ENCODE measurements at regions not wholly inside any gene's neighbourhood (a gene's known extent, or its start where the extent isn't known, plus 50 kb on each side); places are given as distances from the start of the nearest gene placed in this dataset.

GRCh38 chr15:70532531-70533186 lies 230.7 kb downstream of the UACA start:
- Histone ChIP-seq H4K20me1 (ENCODE audit: insufficient read depth, low read length) (no peaks in the 10 kb centered on the region), H3K27ac (ENCODE audit: insufficient read depth, low read length) (no peak overlapping the region), H3K56ac (ENCODE audit: extremely low read depth, insufficient read depth, low read length) (no peak overlapping the region), H3K9me1 (ENCODE audit: insufficient read depth, low read length) (peaks cover 4% of the 10 kb centered on the region; the same call in 1 of the 2 replicates), H3K4me2 (ENCODE audit: low read depth, low read length) (no peak overlapping the region), H3K79me1 (ENCODE audit: low read depth in 1 of 2, low read length in 2 of 2) (no peaks in the 10 kb centered on the region), H3K23ac (ENCODE audit: low read depth, low read length) (no peak overlapping the region), H4K91ac (ENCODE audit: insufficient read depth, low read depth, low read length) (no peak overlapping the region), H3K9ac (ENCODE audit: low read depth, low read length) (no peak overlapping the region), H3K18ac (ENCODE audit: low read depth, low read length) (no peak overlapping the region), H3K9me3 (ENCODE audit: control insufficient read depth, insufficient read depth, low read length) (no peaks in the 10 kb centered on the region), H3K4me3 (ENCODE audit: insufficient read depth, low read depth, low read length) (no peak overlapping the region), H4K8ac (ENCODE audit: low read depth in 2 of 2, low read length in 2 of 2) (no peak overlapping the region), H2BK20ac (ENCODE audit: low read depth, low read length) (no peak overlapping the region), H3K14ac (replicated peaks; ENCODE audit: low read depth, low read length) (no peak overlapping the region), H2BK15ac (ENCODE audit: low read depth, low read length) (no peak overlapping the region), H2BK120ac (ENCODE audit: low read depth, low read length) (no peak overlapping the region), H3K4ac (ENCODE audit: low read depth, low read length) (no peak overlapping the region), H2AFZ (replicated peaks; ENCODE audit: low read length, poor library complexity) (no peak overlapping the region), H3K27me3 (ENCODE audit: control insufficient read depth, insufficient read depth, low read length) (peaks cover 72% of the 10 kb centered on the region), H4K5ac (ENCODE audit: low read depth, low read length) (no peak overlapping the region), H3K36me3 (ENCODE audit: control insufficient read depth, insufficient read depth, low read length) (no peaks in the 10 kb centered on the region), H2BK5ac (ENCODE audit: low read depth, low read length, poor library complexity, severe bottlenecking) (no peak overlapping the region), H2AK5ac (ENCODE audit: low read depth, low read length) (no peak overlapping the region), H2AK9ac (replicated peaks; ENCODE audit: low read depth, low read length, poor library complexity) (no peak overlapping the region), H3K4me1 (ENCODE audit: control insufficient read depth, insufficient read depth, low read length) (no peaks in the 10 kb centered on the region)
- 80% methylated on average over 1 of the region's 5 CpGs; no CpG with 5 or more reads in 1 of the 2 experiments for WGBS, 2 experiments (ENCODE audit: extremely low coverage in 2 of 2, insufficient read length in 1 of 2)
- TF ChIP-seq MAZ (IDR thresholded peaks at IDR 0.05; ENCODE audit: borderline replicate concordance, low read depth, low read length): no peak
- no peak for TF ChIP-seq SMC3 (IDR thresholded peaks at IDR 0.05; ENCODE audit: low read depth, low read length)
- no peak for TF ChIP-seq CEBPB (IDR thresholded peaks at IDR 0.05; ENCODE audit: low read depth, low read length)
- no peak for TF ChIP-seq MAFK (IDR thresholded peaks at IDR 0.05; ENCODE audit: low read depth, low read length)
- TF ChIP-seq RAD21 (IDR thresholded peaks at IDR 0.05; ENCODE audit: low read length): no peak
- no peak for TF ChIP-seq MXI1 (IDR thresholded peaks at IDR 0.05; ENCODE audit: borderline replicate concordance, low read depth, low read length)
- TF ChIP-seq NFE2L2 (IDR thresholded peaks at IDR 0.05; ENCODE audit: low read depth, low read length): no peak
- no peak for TF ChIP-seq CHD1 (IDR thresholded peaks at IDR 0.05; ENCODE audit: low read depth, low read length)
- DNase-seq: no peak
- ATAC-seq (ENCODE audit: low read depth): no peak
- ChIA-PET CTCF (no interaction called here), POLR2A (ENCODE audit: unreplicated experiment) (no interaction called here)
- in situ Hi-C loops (cut with MboI; ENCODE audit: low sequenced_read_pairs): no loop called here
- BruUV-seq (replicated peaks): no TSS peak
- dilution Hi-C loops (cut with HindIII; ENCODE audit: low sequenced_read_pairs, unreplicated experiment): no loop called here
- intact Hi-C loops (cut with micrococcal nuclease): no loop called here
